GM13976 (cell line): ENCODE measurements at regions not wholly inside any gene's neighbourhood (a gene's known extent, or its start where the extent isn't known, plus 50 kb on each side); places are given as distances from the start of the nearest gene placed in this dataset.

Experiments used
- DNase-seq: peaks from one replicate; pipeline ENCODE4 v3.0.0; 2012; ENCODE audit warnings: low spot score
- in situ Hi-C: fragments of 300-500 bp; cut with MboI; formaldehyde crosslinking; loops from one replicate; pipeline ENCODE4 v1.12.0; 2022; ENCODE audit warnings: low sequenced_read_pairs, mixed read lengths, inconsistent platforms; ENCODE audit not compliant: unreplicated experiment
- TF ChIP-seq, protein P1 (sequence below): IDR thresholded peaks from 2 replicates; pipeline ENCODE4 v1.5.1; 2012; ENCODE audit warnings: borderline replicate concordance, mild to moderate bottlenecking; ENCODE audit not compliant: insufficient read depth; ENCODE audit errors: extremely low read depth, missing control alignments, control extremely low read depth

DNA sequence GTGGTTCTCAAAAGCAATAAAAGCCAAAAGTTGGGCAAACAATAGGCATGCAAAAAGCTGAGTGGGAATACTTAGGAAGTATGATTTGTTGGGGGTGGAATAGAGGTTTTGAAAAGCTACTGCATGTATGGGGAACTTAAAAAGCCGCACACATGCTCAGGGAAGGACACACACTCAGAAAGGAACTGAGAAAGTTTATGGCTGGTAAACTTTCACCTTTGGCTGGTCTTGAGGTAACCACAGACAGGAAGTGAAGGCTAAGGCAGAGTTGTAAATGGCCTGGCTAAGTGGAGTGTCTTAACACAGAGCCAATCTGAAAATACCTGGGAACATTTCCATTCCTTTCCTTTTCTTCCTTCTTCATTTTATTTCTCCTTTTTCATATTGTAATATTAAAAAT, 134.5 kb upstream of the EXOC2 start:
- in situ Hi-C loops: no loop called here
- peak; percentile 24 for DNase-seq
- TF ChIP-seq, protein P1, sequence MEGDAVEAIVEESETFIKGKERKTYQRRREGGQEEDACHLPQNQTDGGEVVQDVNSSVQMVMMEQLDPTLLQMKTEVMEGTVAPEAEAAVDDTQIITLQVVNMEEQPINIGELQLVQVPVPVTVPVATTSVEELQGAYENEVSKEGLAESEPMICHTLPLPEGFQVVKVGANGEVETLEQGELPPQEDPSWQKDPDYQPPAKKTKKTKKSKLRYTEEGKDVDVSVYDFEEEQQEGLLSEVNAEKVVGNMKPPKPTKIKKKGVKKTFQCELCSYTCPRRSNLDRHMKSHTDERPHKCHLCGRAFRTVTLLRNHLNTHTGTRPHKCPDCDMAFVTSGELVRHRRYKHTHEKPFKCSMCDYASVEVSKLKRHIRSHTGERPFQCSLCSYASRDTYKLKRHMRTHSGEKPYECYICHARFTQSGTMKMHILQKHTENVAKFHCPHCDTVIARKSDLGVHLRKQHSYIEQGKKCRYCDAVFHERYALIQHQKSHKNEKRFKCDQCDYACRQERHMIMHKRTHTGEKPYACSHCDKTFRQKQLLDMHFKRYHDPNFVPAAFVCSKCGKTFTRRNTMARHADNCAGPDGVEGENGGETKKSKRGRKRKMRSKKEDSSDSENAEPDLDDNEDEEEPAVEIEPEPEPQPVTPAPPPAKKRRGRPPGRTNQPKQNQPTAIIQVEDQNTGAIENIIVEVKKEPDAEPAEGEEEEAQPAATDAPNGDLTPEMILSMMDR: no peak

DNA sequence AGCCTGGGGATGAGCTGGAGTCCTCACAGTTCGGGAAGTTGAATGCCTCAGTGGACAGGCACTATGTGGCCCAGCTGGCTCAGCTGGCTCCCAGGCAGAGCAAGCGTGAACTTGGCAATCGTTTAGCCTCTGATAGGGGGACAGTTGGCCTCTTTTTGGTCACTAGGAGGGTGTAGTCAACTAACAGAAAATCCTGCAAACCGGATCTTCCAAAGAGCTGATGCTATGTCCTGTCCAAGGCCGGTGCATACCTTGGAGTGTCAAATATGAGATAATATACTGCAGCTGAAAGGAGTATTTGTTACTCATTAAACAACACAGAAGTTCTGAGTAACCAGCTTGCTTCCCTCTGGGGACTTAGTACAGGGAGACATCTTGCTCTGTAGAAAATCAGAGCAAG, 126.2 kb upstream of the EXOC2 start:
- in situ Hi-C loops: no loop called here
- TF ChIP-seq, protein P1: no peak
- DNase-seq: no peak

DNA sequence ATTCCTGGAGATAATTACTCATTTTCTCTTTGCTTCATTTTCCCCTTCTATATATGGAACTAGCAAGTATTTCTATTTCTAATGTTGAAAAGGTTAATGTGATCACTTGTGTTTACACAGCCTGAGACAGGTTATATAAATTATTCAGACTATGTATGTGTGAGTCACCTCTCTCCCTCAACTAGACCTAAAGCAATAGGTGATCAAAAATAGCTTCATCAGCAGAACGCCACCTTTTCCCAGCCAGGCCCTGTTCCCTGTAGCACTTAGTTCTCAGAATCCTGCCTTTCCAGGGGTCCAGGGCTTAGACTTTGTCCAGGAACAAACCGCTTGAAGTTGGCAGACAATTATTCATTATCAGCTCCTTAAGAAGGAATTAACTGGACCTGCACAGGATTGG, 125.3 kb upstream of the EXOC2 start:
- TF ChIP-seq, protein P1: no peak
- no peak for DNase-seq
- in situ Hi-C loops: no loop called here

DNA sequence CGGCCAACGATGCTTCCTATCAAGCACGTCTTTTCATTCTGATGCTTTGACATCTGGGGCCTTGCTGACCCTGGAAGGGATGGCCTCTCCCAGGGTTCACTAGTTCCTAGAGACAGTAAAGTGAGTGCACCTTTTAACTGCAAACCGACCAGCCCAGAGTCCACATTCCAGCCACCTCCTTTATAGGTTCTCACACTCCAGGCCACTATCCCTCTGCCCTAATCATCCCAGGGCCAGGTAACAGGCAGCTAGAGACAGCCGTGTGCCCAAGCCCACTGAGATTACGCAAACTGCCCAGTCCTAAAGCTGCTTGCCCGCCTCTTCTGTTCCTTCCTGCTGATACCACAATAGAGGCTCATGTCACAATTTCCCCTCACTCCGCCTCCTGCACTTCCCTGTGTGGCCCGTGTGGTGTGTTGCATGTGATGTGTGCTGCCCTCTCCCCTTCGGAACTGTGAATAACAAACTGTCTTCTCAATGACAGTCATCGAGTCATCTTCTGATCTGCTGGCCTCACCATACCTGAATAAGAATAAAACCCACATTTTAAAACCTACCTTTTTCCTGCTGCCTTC, 123.7 kb upstream of the EXOC2 start:
- no peak for DNase-seq
- in situ Hi-C loops: no loop called here
- TF ChIP-seq, protein P1: no peak

DNA sequence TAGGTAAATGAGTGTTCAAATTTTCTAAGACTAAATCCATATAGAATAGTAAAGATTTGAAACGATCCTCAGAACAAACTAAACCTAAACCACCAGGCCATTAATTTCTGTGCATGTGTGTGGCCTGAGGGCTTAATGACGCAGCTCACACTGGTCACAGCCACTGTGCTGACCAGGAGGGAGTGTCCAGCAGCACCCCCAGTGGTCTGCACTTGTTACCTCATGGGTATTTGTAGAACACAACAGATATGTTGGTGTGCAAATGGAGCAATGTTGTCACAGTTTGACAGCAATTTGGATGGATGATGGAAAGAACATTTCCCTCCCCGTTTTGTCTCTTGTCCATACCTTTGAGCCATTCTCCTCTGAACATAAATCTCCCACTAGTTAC, 122.4 kb upstream of the EXOC2 start:
- TF ChIP-seq, protein P1: no peak
- no peak for DNase-seq
- in situ Hi-C loops: no loop called here

DNA sequence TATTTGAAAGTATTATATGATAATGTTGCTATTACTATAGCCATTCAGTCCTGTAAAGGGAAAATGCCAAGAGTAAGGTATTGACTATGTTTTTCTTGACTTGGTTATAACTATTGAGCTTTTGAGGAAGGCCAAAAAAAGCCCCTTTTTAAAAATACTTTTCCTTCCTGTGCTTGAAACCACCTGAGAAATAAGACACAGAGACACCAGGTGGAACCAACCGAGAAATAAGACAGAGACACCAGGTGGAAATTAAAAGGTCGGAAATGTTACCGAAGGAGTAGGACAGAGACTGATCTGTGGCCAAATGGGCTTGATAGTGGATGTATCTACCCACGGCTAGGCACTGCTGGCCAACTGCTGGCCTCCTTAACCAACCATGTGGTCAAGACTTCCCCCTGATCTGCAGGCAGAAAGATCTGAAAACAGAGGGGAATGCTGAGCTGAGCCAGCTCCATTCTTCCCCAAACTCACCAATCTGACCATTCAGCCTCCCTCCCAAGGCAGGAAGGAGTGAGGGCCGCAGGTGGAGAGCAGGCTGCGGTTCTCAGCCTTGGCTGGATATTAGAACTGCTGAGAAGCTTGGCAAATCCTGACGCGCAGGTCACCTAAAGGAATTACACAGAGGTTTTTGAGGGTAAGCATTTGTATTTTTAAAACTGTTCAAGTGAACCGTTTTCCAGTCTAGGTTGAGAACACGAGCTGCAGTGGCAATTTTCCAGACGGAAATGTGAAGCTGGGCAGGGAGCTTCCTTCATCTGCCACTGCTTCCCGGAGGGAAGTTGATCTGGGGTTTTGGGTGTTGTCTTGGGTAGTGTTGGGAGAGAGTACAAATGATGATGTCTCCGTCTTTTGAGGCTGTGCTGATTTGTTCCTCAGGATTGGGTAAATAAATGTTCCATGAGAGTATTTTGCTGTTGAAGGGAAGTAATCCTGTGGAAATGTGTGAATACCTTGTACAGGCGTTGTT, 121.7 kb upstream of the EXOC2 start:
- in situ Hi-C loops: no loop called here
- TF ChIP-seq, protein P1: no peak
- DNase-seq: no peak

DNA sequence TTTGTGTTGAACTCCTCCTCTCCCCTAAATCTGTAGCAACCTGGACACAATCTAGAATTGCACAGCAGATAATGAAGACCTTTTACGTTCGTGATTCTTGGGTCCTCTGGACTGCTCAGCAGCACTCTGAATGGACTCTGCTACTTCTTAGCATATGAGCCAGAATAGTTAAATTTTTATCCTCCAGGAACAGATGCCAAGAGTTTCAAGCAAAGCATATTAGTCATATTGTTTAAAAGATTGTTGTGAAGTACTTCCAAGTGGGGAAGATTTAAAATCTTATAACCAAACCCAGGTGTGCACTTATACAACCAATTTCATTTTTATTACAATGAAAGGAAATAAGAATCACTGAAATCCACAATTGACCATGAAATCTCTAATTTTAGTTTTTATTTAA, 118.9 kb upstream of the EXOC2 start:
- TF ChIP-seq, protein P1: no peak
- no peak for DNase-seq
- in situ Hi-C loops: no loop called here
